CD14-positive monocyte (primary cell): ENCODE measurements at regions not wholly inside any gene's neighbourhood (a gene's known extent, or its start where the extent isn't known, plus 50 kb on each side); places are given as distances from the start of the nearest gene placed in this dataset.

ENCODE experiments used
- DNase-seq, 3 donors: peaks; one replicate each; pipeline ENCODE4 v3.0.0-alpha.2; 2011 to 2022
- H2AFZ ChIP-seq: 2 replicates; pipeline ENCODE4 v1.6.0; 2012; ENCODE audit warnings: mild to moderate bottlenecking, low read depth, low read length, inconsistent platforms; ENCODE audit not compliant: insufficient read depth, poor library complexity, severe bottlenecking
- H3K27ac ChIP-seq, 2 donors: 1 replicate in 1 of 2; 2 replicates in 1 of 2; pipeline ENCODE4 v1.5.1; 2012 to 2013; ENCODE audit warnings: low read length in 2 of 2, control low read depth in 1 of 2, inconsistent platforms in 1 of 2, low read depth in 1 of 2, mild to moderate bottlenecking in 1 of 2
- H3K27me3 ChIP-seq, 2 donors: one replicate each; pipeline versions ENCODE4 v1.6.0 to v1.6.1; 2011 to 2013; ENCODE audit warnings: low read length in 2 of 2; ENCODE audit not compliant: control insufficient read depth in 2 of 2, insufficient read depth in 2 of 2
- H3K36me3 ChIP-seq, 2 donors: replicated peaks in 1 of 2; 1 replicate in 1 of 2; 2 replicates in 1 of 2; pipeline versions ENCODE4 v1.5.1 to v1.6.1; 2012 to 2013; ENCODE audit warnings: low read length in 2 of 2, control low read depth in 1 of 2, inconsistent platforms in 1 of 2, mild to moderate bottlenecking in 1 of 2; ENCODE audit not compliant: insufficient read depth in 2 of 2, control insufficient read depth in 1 of 2
- H3K4me1 ChIP-seq, 2 donors: 1 replicate in 1 of 2; 2 replicates in 1 of 2; pipeline versions ENCODE4 v1.5.1 to v1.6.1; 2012 to 2013; ENCODE audit warnings: low read length in 2 of 2, control low read depth in 1 of 2, inconsistent platforms in 1 of 2, mild to moderate bottlenecking in 1 of 2, moderate library complexity in 1 of 2; ENCODE audit not compliant: insufficient read depth in 2 of 2, control insufficient read depth in 1 of 2
- H3K4me2 ChIP-seq: replicated peaks from 2 replicates; pipeline ENCODE3; 2012; ENCODE audit warnings: low read length, moderate library complexity, mild to moderate bottlenecking; ENCODE audit not compliant: poor library complexity, severe bottlenecking; ENCODE audit errors: extremely low read depth
- H3K4me3 ChIP-seq, 3 experiments: fragments of 200-600 bp in 1 of 3; sonication (generic) in 1 of 3; replicated peaks in 1 of 3; 1 replicate in 2 of 3; 2 replicates in 1 of 3; pipeline ENCODE4 v1.5.1; 2011 to 2013; ENCODE audit warnings: low read length in 3 of 3, mild to moderate bottlenecking in 3 of 3, control low read depth in 2 of 3, low read depth in 2 of 3, inconsistent platforms in 1 of 3, moderate library complexity in 1 of 3
- H3K79me2 ChIP-seq: 2 replicates; pipeline ENCODE4 v1.6.0; 2012; ENCODE audit warnings: mild to moderate bottlenecking, control low read depth, inconsistent platforms, low read length, moderate library complexity; ENCODE audit not compliant: insufficient read depth
- H3K9ac ChIP-seq: 2 replicates; pipeline ENCODE4 v1.6.0; 2017; ENCODE audit warnings: low read length, mild to moderate bottlenecking; ENCODE audit not compliant: insufficient read depth, poor library complexity, severe bottlenecking
- H3K9me3 ChIP-seq, 2 donors: replicated peaks in 1 of 2; 1 replicate in 1 of 2; 2 replicates in 1 of 2; pipeline versions ENCODE4 v1.5.1 to v1.6.1; 2012 to 2013; ENCODE audit warnings: low read length in 2 of 2, control low read depth in 1 of 2; ENCODE audit not compliant: control insufficient read depth in 1 of 2, insufficient read depth in 1 of 2
- H4K20me1 ChIP-seq: 2 replicates; pipeline ENCODE4 v1.6.0; 2012; ENCODE audit warnings: mild to moderate bottlenecking, low read length, control low read depth, moderate library complexity; ENCODE audit not compliant: insufficient read depth
- H3K27ac Mint-ChIP-seq, 7 donors: one replicate each; pipeline ENCODE4 v1.8.0; 2020; ENCODE audit warnings: mild to moderate bottlenecking in 7 of 7, mixed read lengths in 7 of 7, moderate library complexity in 6 of 7, inconsistent platforms in 2 of 7
- H3K27me3 Mint-ChIP-seq, 3 donors: one replicate each; pipeline ENCODE4 v1.8.0; 2021 to 2022; ENCODE audit warnings: low read depth in 3 of 3, mild to moderate bottlenecking in 3 of 3, mixed read lengths in 3 of 3, moderate library complexity in 3 of 3, inconsistent platforms in 1 of 3
- H3K36me3 Mint-ChIP-seq, 2 donors: one replicate each; pipeline ENCODE4 v1.8.0; 2020; ENCODE audit warnings: mixed read lengths in 2 of 2, inconsistent platforms in 1 of 2, mild to moderate bottlenecking in 1 of 2
- H3K4me1 Mint-ChIP-seq: one replicate; pipeline ENCODE4 v1.8.0; 2020; ENCODE audit warnings: mild to moderate bottlenecking, mixed read lengths
- H3K4me3 Mint-ChIP-seq, 2 donors: one replicate each; pipeline ENCODE4 v1.8.0; 2020; ENCODE audit warnings: mild to moderate bottlenecking in 2 of 2, mixed read lengths in 2 of 2, moderate library complexity in 1 of 2
- H3K9me3 Mint-ChIP-seq, 7 donors: one replicate each; pipeline ENCODE4 v1.8.0; 2020 to 2022; ENCODE audit warnings: mixed read lengths in 7 of 7, mild to moderate bottlenecking in 6 of 7, moderate library complexity in 6 of 7, inconsistent platforms in 2 of 7
- CTCF ChIP-seq: fragments of 200-600 bp; IDR thresholded peaks from one replicate; pipeline ENCODE4 v1.8.0; 2022; ENCODE audit warnings: antibody characterized with exemption, mild to moderate bottlenecking
- WGBS: methylation state at CpG from one replicate; pipeline ENCODE4 v1.1.5; 2013; ENCODE audit warnings: missing lambda C conversion rate; ENCODE audit not compliant: insufficient coverage; 5-methylcytosine and 5-hydroxymethylcytosine counted together
- intact Hi-C, 2 donors: fragments of 100-400 bp; cut with micrococcal nuclease; formaldehyde crosslinking; loops; one replicate each; pipeline versions ENCODE4 v1.15.0 to v1.15.1; 2023

- DNase-seq, result no peak
- TF ChIP-seq CTCF, result no peak
- H3K4me1 ChIP-seq, result no peaks in the 10 kb centered on the region
- H3K4me2 ChIP-seq, result no peak overlapping the region
- no peaks in the 10 kb centered on the region for H3K36me3 Mint-ChIP-seq
- H3K27ac Mint-ChIP-seq, result no peak overlapping the region
- H3K27ac ChIP-seq, result no peak overlapping the region
- no peak overlapping the region for H2AFZ ChIP-seq
- no peaks in the 10 kb centered on the region for H3K79me2 ChIP-seq
- intact Hi-C loops, result no loop called here
- WGBS, result no CpG with 5 or more reads among the region's 1 CpG
- H4K20me1 ChIP-seq, result no peaks in the 10 kb centered on the region
- no peaks in the 10 kb centered on the region for H3K4me1 Mint-ChIP-seq
- no peaks in the 10 kb centered on the region for H3K36me3 ChIP-seq
- no peaks in the 10 kb centered on the region for H3K9me3 ChIP-seq
- H3K9me3 Mint-ChIP-seq, result peaks cover 0 to 7% (median under 1%) of the 10 kb centered on the region in 7 donors
- peaks cover 0 to under 1% (median 0%) of the 10 kb centered on the region in 3 donors for H3K27me3 Mint-ChIP-seq
- H3K9ac ChIP-seq, result no peak overlapping the region
- no peak overlapping the region for H3K4me3 ChIP-seq
- H3K27me3 ChIP-seq, result no peaks in the 10 kb centered on the region
- H3K4me3 Mint-ChIP-seq, result no peak overlapping the region
These were observed 1185.4 kb downstream of the DIAPH3 start for GRCh38 chr13:58978331-58978730.

- Histone ChIP-seq H3K4me3 (no peak overlapping the region), H3K27me3 (no peaks in the 10 kb centered on the region), H4K20me1 (no peaks in the 10 kb centered on the region), H3K79me2 (no peaks in the 10 kb centered on the region), H3K9ac (no peak overlapping the region), H3K4me2 (no peak overlapping the region), H3K4me1 (no peaks in the 10 kb centered on the region), H3K36me3 (no peaks in the 10 kb centered on the region), H3K27ac (no peak overlapping the region), H2AFZ (no peak overlapping the region), H3K9me3 (no peaks in the 10 kb centered on the region)
- TF ChIP-seq CTCF, result no peak
- no peaks in the 10 kb centered on the region for H3K36me3 Mint-ChIP-seq
- DNase-seq, result no peak
- no peak overlapping the region for H3K4me3 Mint-ChIP-seq
- intact Hi-C loops, result no loop called here
- whole genome bisulfite sequencing, result no CpG with 5 or more reads among the region's 2 CpGs
- no peaks in the 10 kb centered on the region for H3K4me1 Mint-ChIP-seq
- H3K27me3 Mint-ChIP-seq, result no peaks in the 10 kb centered on the region
- peaks cover 0 to 14% (median 4%) of the 10 kb centered on the region in 7 donors for H3K9me3 Mint-ChIP-seq
- no peak overlapping the region for H3K27ac Mint-ChIP-seq
These were observed 1183.9 kb downstream of the DIAPH3 start for GRCh38 chr13:58979851-58980250.
